ENCODE measurements at regions not wholly inside any gene's neighbourhood (a gene's known extent, or its start where the extent isn't known, plus 50 kb on each side); places are given as distances from the start of the nearest gene placed in this dataset.

GRCh38 chr1:101356013-101356412 lies 119.2 kb downstream of the S1PR1 start:
- H3K4me3 ChIP-seq (ENCODE audit: control insufficient read depth, low read depth, low read length): no peak overlapping the region
- no peak for TF ChIP-seq CTCF (conservative IDR thresholded peaks at IDR 0.05; ENCODE audit: control insufficient read depth, insufficient read depth, low read depth, low read length)
- DNase-seq (ENCODE audit: low read depth): no peak

- no peak for TF ChIP-seq CTCF (conservative IDR thresholded peaks at IDR 0.05; ENCODE audit: control insufficient read depth, insufficient read depth, low read depth, low read length)
- DNase-seq (ENCODE audit: low read depth): no peak
These were observed 120.0 kb downstream of the S1PR1 start for GRCh38 chr1:101356604-101357443.

GRCh38 chr1:101357444-101357986 lies 120.7 kb downstream of the S1PR1 start:
- TF ChIP-seq CTCF (conservative IDR thresholded peaks at IDR 0.05; ENCODE audit: control insufficient read depth, insufficient read depth, low read depth, low read length): peak; percentile 91
- DNase-seq (ENCODE audit: low read depth): peak; percentile 79
- no peak overlapping the region for H3K4me3 ChIP-seq (ENCODE audit: control insufficient read depth, low read depth, low read length)

More at GRCh38 chr1:101356604-101357443, 120.0 kb downstream of the S1PR1 start:
- no peak overlapping the region for H3K4me3 ChIP-seq (ENCODE audit: control insufficient read depth, low read depth, low read length)

- DNase-seq (ENCODE audit: low read depth): no peak
- no peak overlapping the region for H3K4me3 ChIP-seq (ENCODE audit: control insufficient read depth, low read depth, low read length)
- no peak for TF ChIP-seq CTCF (conservative IDR thresholded peaks at IDR 0.05; ENCODE audit: control insufficient read depth, insufficient read depth, low read depth, low read length)
These were observed 123.7 kb downstream of the S1PR1 start for GRCh38 chr1:101360506-101360905.

GRCh38 chr1:101363891-101364318 lies 127.1 kb downstream of the S1PR1 start:
- no peak for TF ChIP-seq CTCF (conservative IDR thresholded peaks at IDR 0.05; ENCODE audit: control insufficient read depth, insufficient read depth, low read depth, low read length)
- DNase-seq (ENCODE audit: low read depth): no peak
- H3K4me3 ChIP-seq (ENCODE audit: control insufficient read depth, low read depth, low read length): no peak overlapping the region

- no peak for TF ChIP-seq CTCF (conservative IDR thresholded peaks at IDR 0.05; ENCODE audit: control insufficient read depth, insufficient read depth, low read depth, low read length)
- no peak for DNase-seq (ENCODE audit: low read depth)
- H3K4me3 ChIP-seq (ENCODE audit: control insufficient read depth, low read depth, low read length): no peak overlapping the region
These were observed 127.7 kb downstream of the S1PR1 start for GRCh38 chr1:101364370-101365120.
